Coronary artery (tissue), 2 donors: ENCODE measurements at regions not wholly inside any gene's neighbourhood (a gene's known extent, or its start where the extent isn't known, plus 50 kb on each side); places are given as distances from the start of the nearest gene placed in this dataset.

Experiments
- DNase-seq: peaks from one replicate; pipeline ENCODE4 v3.0.0-alpha.2; 2017; ENCODE audit warnings: low spot score
- H3K27ac ChIP-seq, 2 donors: fragments of 200-600 bp; sonication (generic); one replicate each; pipeline ENCODE4 v1.5.1; 2016 to 2019
- H3K4me3 ChIP-seq: fragments of 200-600 bp; sonication (generic); 2 replicates; pipeline ENCODE4 v1.5.1; 2016; ENCODE audit warnings: mild to moderate bottlenecking, moderate library complexity
- TF ChIP-seq, protein P1 (sequence below): fragments of 200-600 bp; sonication (generic); IDR thresholded peaks from one replicate; pipeline ENCODE4 v1.5.1; 2019; ENCODE audit warnings: antibody characterized with exemption

DNA sequence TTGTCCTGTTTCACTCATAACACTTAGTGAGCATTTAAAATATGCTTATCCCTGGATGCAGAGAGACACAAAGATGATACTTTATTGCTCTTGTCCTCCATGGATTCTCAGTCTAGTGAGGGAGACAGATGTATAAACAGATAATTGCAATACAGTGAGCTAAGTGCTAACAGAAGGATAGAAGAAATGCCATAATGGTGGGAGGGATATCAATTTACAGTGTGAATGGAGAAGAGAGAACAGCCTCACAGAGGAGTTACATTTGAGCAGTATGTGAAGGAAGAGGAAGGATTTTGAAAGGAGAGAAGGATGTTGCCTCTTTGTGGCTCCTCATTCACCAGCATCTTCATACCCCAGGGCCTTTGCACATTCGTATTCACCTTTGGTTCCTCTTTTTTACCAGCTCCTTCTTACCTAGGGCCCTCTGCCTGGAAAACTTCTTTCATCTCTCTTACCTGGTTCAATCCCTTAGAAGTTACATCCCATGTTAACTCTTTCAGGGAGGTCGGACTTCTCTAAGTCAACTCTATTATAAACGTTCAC is 341.7 kb downstream of the PRL start:
- Histone ChIP-seq H3K4me3 (no peak overlapping the region), H3K27ac (peak overlapping the region in 1 of 2 donors; percentile 72)
- TF ChIP-seq, protein P1, sequence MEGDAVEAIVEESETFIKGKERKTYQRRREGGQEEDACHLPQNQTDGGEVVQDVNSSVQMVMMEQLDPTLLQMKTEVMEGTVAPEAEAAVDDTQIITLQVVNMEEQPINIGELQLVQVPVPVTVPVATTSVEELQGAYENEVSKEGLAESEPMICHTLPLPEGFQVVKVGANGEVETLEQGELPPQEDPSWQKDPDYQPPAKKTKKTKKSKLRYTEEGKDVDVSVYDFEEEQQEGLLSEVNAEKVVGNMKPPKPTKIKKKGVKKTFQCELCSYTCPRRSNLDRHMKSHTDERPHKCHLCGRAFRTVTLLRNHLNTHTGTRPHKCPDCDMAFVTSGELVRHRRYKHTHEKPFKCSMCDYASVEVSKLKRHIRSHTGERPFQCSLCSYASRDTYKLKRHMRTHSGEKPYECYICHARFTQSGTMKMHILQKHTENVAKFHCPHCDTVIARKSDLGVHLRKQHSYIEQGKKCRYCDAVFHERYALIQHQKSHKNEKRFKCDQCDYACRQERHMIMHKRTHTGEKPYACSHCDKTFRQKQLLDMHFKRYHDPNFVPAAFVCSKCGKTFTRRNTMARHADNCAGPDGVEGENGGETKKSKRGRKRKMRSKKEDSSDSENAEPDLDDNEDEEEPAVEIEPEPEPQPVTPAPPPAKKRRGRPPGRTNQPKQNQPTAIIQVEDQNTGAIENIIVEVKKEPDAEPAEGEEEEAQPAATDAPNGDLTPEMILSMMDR, result no peak
- DNase-seq, result no peak

DNA sequence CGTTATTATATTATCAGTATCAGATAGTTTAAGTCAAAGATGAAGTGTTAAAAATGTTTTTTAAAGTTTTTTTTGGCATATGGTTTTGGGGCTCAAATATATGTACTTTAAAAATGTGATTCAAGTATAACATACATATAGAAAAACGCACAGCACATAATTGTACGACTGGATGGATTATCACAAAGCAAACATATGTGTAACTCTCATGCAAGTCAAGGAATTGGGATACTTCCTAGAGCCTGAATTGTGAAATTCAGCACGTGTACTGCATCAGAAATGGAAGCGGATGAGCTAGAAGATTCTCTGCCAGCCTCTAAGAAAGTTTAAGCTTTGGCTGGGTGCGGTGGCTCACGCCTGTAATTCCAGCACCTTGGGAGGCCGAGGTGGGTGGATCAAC is 340.9 kb downstream of the PRL start:
- no peak for DNase-seq
- no peak overlapping the region for H3K4me3 ChIP-seq
- no peak overlapping the region for H3K27ac ChIP-seq
- TF ChIP-seq, protein P1, result no peak

DNA sequence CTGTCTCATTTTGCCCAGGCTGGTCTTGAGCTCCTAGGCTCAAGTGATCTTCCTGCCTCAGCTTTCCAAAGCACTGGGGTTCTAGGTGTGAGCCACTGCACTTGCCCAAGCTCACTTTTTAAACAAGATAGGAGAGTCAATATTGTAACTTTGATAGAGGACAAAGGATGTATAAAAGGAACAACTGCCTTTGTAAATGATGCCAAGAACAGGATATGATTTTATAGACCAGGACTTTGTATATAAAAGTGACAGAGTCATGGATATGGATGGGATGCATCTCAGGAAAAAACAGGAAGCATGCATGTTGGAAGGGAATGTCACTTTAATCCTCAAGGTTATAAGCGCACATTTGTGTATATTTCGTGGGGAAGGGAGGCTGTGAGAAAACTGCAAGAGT is 338.4 kb downstream of the PRL start:
- DNase-seq, result no peak
- TF ChIP-seq, protein P1, result no peak
- Histone ChIP-seq H3K27ac (no peak overlapping the region), H3K4me3 (no peak overlapping the region)

DNA sequence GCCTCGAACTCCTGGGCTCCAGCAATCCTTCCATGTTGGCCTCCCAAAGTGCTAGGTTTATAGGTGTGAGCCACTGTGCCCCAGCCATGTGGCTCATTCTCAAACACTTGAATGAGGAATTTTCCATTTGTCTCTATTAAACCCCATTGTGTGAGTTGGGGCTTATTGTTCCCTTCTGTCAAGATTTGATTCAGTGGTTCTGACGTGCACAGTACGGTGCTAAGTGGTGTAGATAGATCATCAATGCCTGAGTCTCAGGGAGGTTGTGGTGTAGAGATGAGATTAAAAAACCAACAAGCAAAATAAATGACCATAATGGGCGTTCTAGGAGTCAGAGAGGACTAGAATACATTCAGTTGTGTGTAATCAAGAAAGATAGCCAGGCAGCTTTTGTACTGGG is 335.6 kb downstream of the PRL start:
- Histone ChIP-seq H3K27ac (no peak overlapping the region), H3K4me3 (no peak overlapping the region)
- no peak for DNase-seq
- TF ChIP-seq, protein P1, result no peak

DNA sequence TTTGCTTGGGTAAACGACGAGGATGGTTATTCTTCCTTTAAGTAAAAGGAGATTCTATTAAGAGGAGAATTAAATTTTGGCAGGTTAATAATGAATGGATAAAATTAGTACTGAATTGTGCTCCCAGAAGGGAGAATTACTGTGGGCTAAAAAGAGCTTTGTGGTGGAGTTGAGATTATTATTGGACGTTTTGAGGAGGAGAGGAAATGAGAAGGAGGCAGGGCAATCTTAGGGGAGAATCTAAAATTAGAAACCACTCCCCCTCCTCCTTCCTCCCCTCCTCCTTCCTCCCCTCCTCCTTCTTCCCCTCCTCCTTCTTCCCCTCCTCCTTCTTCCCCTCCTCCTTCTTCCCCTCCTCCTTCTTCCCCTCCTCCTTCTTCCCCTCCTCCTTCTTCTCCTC is 331.8 kb downstream of the PRL start:
- no peak for DNase-seq
- Histone ChIP-seq H3K4me3 (no peak overlapping the region), H3K27ac (no peak overlapping the region)
- TF ChIP-seq, protein P1, result no peak

DNA sequence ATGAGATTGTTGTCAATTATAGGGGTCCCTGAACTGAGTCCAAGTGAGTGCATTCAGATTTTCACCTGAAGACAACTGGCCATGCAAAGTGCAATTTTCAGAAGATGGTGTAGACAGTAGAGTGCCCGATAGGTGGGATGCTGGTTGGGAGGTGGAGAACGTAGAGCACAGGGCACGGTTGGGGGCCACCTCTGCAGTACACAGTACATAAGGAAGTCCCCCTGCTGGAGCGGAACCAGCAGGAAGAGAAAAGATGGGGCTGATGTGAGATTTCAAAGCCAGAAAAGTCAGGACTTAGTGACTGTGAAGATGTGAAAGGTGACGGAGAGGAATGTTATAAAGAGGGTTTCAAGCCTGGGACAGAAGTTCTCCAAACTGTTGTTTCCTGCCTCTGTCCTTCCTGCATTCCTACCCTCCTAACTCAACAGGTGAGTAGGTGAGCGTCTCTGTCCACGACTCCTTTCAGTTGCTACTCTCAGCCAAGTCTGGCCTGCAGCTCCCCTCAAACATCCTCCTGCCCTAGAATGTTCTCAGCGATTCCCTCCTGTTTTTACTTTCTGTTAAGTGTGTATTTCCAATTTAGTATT is 330.8 kb downstream of the PRL start:
- H3K27ac ChIP-seq, result no peak overlapping the region
- TF ChIP-seq, protein P1, result no peak
- no peak for DNase-seq
- H3K4me3 ChIP-seq, result no peak overlapping the region
